ENCODE measurements at regions not wholly inside any gene's neighbourhood (a gene's known extent, or its start where the extent isn't known, plus 50 kb on each side); places are given as distances from the start of the nearest gene placed in this dataset.
A peak's percentile ranks its signal among the peaks of the same experiment; 100 is the strongest.
"Not testable (repeated sequence)": the region's sequence is repeated elsewhere in the genome, so short reads cannot be mapped to it uniquely, and the experiment has no call there.

GRCh38 chr1:200288226-200288625 lies 121.6 kb downstream of the ZNF281 start:
- Histone ChIP-seq H3K9me3 (no peaks in the 10 kb centered on the region), H3K4me1 (no peaks in the 10 kb centered on the region), H3K36me3 (no peaks in the 10 kb centered on the region), H3K27ac (no peak overlapping the region), H3K27me3 (no peaks in the 10 kb centered on the region), H3K4me3 (no peak overlapping the region)
- no peak for TF ChIP-seq POLR2A (IDR thresholded peaks at IDR 0.05)
- no peak for TF ChIP-seq EP300 (IDR thresholded peaks at IDR 0.05)
- TF ChIP-seq CTCF (IDR thresholded peaks at IDR 0.05), result no peak
- DNase-seq (ENCODE audit: low spot score in 2 of 2), result no peak
- 84% methylated on average over 5 of the region's 5 CpGs for WGBS

GRCh38 chr1:200284236-200284635 lies 125.6 kb downstream of the ZNF281 start:
- H3K27ac ChIP-seq; H3K9me3 ChIP-seq; H3K4me3 ChIP-seq; H3K27me3 ChIP-seq; DNase-seq (ENCODE audit: low spot score in 2 of 2); H3K4me1 ChIP-seq; H3K36me3 ChIP-seq: not testable (repeated sequence)
- 95% methylated on average over 5 of the region's 5 CpGs for WGBS

- no peak for TF ChIP-seq POLR2A (IDR thresholded peaks at IDR 0.05)
- no peak for TF ChIP-seq CTCF (IDR thresholded peaks at IDR 0.05)
- no peak for TF ChIP-seq POLR2AphosphoS5 (IDR thresholded peaks at IDR 0.05)
- TF ChIP-seq EP300 (IDR thresholded peaks at IDR 0.05), result no peak
- 90% methylated on average over 9 of the region's 9 CpGs for WGBS
Measured at GRCh38 chr1:200282497-200283122, 127.2 kb downstream of the ZNF281 start.

GRCh38 chr1:200281201-200281835 lies 128.5 kb downstream of the ZNF281 start:
- no peak for DNase-seq (ENCODE audit: low spot score in 2 of 2)
- TF ChIP-seq CTCF (IDR thresholded peaks at IDR 0.05) (no peak), EP300 (IDR thresholded peaks at IDR 0.05) (no peak), POLR2AphosphoS5 (IDR thresholded peaks at IDR 0.05) (no peak), POLR2A (IDR thresholded peaks at IDR 0.05) (no peak)
- H3K4me3 ChIP-seq, result no peak overlapping the region
- no peaks in the 10 kb centered on the region for H3K36me3 ChIP-seq
- WGBS, result 67% methylated on average over 8 of the region's 8 CpGs
- H3K4me1 ChIP-seq, result no peaks in the 10 kb centered on the region
- no peak overlapping the region for H3K27ac ChIP-seq
- H3K27me3 ChIP-seq, result no peaks in the 10 kb centered on the region
- H3K9me3 ChIP-seq, result no peaks in the 10 kb centered on the region

More at GRCh38 chr1:200282497-200283122, 127.2 kb downstream of the ZNF281 start:
- H3K36me3 ChIP-seq, result no peaks in the 10 kb centered on the region
- no peaks in the 10 kb centered on the region for H3K4me1 ChIP-seq
- no peak overlapping the region for H3K27ac ChIP-seq
- no peaks in the 10 kb centered on the region for H3K27me3 ChIP-seq
- no peak for DNase-seq (ENCODE audit: low spot score in 2 of 2)
- H3K4me3 ChIP-seq, result no peak overlapping the region
- no peaks in the 10 kb centered on the region for H3K9me3 ChIP-seq

- DNase-seq (ENCODE audit: low spot score in 2 of 2), result no peak
- Histone ChIP-seq H3K9me3 (no peaks in the 10 kb centered on the region), H3K27me3 (no peaks in the 10 kb centered on the region), H3K36me3 (no peaks in the 10 kb centered on the region), H3K27ac (no peak overlapping the region), H3K4me3 (no peak overlapping the region), H3K4me1 (no peaks in the 10 kb centered on the region)
- no peak for TF ChIP-seq POLR2A (IDR thresholded peaks at IDR 0.05)
- TF ChIP-seq CTCF (IDR thresholded peaks at IDR 0.05), result peak; percentile 4 to 35
- 30% methylated on average over 4 of the region's 4 CpGs for WGBS
Measured at GRCh38 chr1:200279810-200280411, 129.9 kb downstream of the ZNF281 start.

All from suprapubic skin (tissue), 4 donors.